Coronary artery (tissue), 2 donors: ENCODE measurements at regions not wholly inside any gene's neighbourhood (a gene's known extent, or its start where the extent isn't known, plus 50 kb on each side); places are given as distances from the start of the nearest gene placed in this dataset.

Experiments used
- DNase-seq: peaks from one replicate; pipeline ENCODE4 v3.0.0-alpha.2; 2017; ENCODE audit warnings: low spot score
- H3K27ac ChIP-seq, 2 donors: fragments of 200-600 bp; sonication (generic); one replicate each; pipeline ENCODE4 v1.5.1; 2016 to 2019
- H3K4me3 ChIP-seq: fragments of 200-600 bp; sonication (generic); 2 replicates; pipeline ENCODE4 v1.5.1; 2016; ENCODE audit warnings: mild to moderate bottlenecking, moderate library complexity
- CTCF ChIP-seq: fragments of 200-600 bp; sonication (generic); IDR thresholded peaks from one replicate; pipeline ENCODE4 v1.5.1; 2019; ENCODE audit warnings: antibody characterized with exemption

- no peak overlapping the region for H3K27ac ChIP-seq
- DNase-seq = no peak
- H3K4me3 ChIP-seq = no peak overlapping the region
- no peak for TF ChIP-seq CTCF
Measured at GRCh38 chr1:175861626-175862367, 118.4 kb upstream of the TNR start.

GRCh38 chr1:175857756-175858155 is 114.4 kb upstream of the TNR start:
- no peak overlapping the region for H3K4me3 ChIP-seq
- no peak for DNase-seq
- no peak overlapping the region for H3K27ac ChIP-seq
- no peak for TF ChIP-seq CTCF

GRCh38 chr1:175853681-175854080 is 110.3 kb upstream of the TNR start:
- no peak for TF ChIP-seq CTCF

GRCh38 chr1:175851749-175852148 is 108.4 kb upstream of the TNR start:
- Histone ChIP-seq H3K4me3 (no peak overlapping the region), H3K27ac (no peak overlapping the region)
- no peak for TF ChIP-seq CTCF
- DNase-seq = no peak

More at GRCh38 chr1:175853681-175854080, 110.3 kb upstream of the TNR start:
- Histone ChIP-seq H3K27ac (no peak overlapping the region), H3K4me3 (no peak overlapping the region)
- no peak for DNase-seq

GRCh38 chr1:175848329-175848728 is 104.9 kb upstream of the TNR start:
- TF ChIP-seq CTCF = no peak
- DNase-seq = no peak
- Histone ChIP-seq H3K4me3 (no peak overlapping the region), H3K27ac (no peak overlapping the region)

GRCh38 chr1:175845985-175846384 is 102.6 kb upstream of the TNR start:
- no peak for TF ChIP-seq CTCF
- H3K27ac ChIP-seq = no peak overlapping the region
- H3K4me3 ChIP-seq = no peak overlapping the region
- no peak for DNase-seq

GRCh38 chr1:175845338-175845737 is 101.9 kb upstream of the TNR start:
- TF ChIP-seq CTCF = no peak
- H3K4me3 ChIP-seq = no peak overlapping the region

More at GRCh38 chr1:175845338-175845737, 101.9 kb upstream of the TNR start:
- no peak for DNase-seq
- no peak overlapping the region for H3K27ac ChIP-seq
